ENCODE measurements at regions not wholly inside any gene's neighbourhood (a gene's known extent, or its start where the extent isn't known, plus 50 kb on each side); places are given as distances from the start of the nearest gene placed in this dataset.

DNA sequence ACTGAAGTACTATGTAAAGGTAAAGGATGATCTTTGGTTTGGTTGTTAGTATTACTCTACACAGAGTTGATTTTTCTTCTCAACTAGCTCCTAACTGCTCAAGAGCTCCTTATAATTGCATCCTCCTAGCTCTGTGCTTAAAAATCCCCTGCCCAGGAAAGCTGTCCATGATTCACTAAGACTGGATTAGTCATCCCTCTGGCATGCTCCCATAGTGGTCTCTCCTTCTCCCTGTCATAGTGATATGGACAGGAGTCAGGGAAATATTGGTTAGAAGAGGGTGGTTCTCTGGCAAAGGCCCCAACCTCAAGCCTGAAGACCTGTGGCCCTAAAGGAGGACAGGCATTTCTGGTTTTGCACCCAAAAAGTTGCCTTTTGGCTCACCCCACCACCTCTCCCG is 242.3 kb upstream of the KCNIP4 start:
- ChIA-PET SMC1A (ENCODE audit: uncharacterized antibody, unreplicated experiment) (no interaction called here), CTCF (no interaction called here), RAD21 (ENCODE audit: unreplicated experiment) (no interaction called here), POLR2A (no interaction called here)
- ATAC-seq (no peak), FAIRE-seq (no peak), DNase-seq (ENCODE audit: low read depth, low spot score) (no peak)
- H4K20me1 ChIP-seq (ENCODE audit: control insufficient read depth, insufficient read depth), result no peaks in the 10 kb centered on the region
- H3K36me3 ChIP-seq (ENCODE audit: control insufficient read depth in 2 of 2, insufficient read depth in 2 of 2, low read length in 1 of 2), result no peaks in the 10 kb centered on the region
- no peak overlapping the region for H3K9ac ChIP-seq (ENCODE audit: control insufficient read depth, insufficient read depth, low read length)
- no TSS peak for BruUV-seq (replicated peaks)
- intact Hi-C loops (cut with micrococcal nuclease; ENCODE audit: unreplicated experiment), result no loop called here
- H3K27ac ChIP-seq (ENCODE audit: control insufficient read depth, insufficient read depth), result no peak overlapping the region
- H3K27me3 ChIP-seq (replicated peaks in 1 of 2; ENCODE audit: control insufficient read depth in 2 of 2, insufficient read depth in 2 of 2, low read length in 1 of 2), result no peaks in the 10 kb centered on the region
- H3K79me2 ChIP-seq (ENCODE audit: control insufficient read depth, insufficient read depth, low read length), result no peaks in the 10 kb centered on the region
- H3K4me1 ChIP-seq (ENCODE audit: control insufficient read depth, insufficient read depth, low read length), result no peaks in the 10 kb centered on the region
- H3K4me2 ChIP-seq (ENCODE audit: control insufficient read depth, insufficient read depth), result no peak overlapping the region
- in situ Hi-C loops (cut with MboI), result no loop called here
- TF ChIP-seq CBFB (IDR thresholded peaks at IDR 0.05; ENCODE audit: low read depth) (no peak), NFYB (IDR thresholded peaks at IDR 0.05; ENCODE audit: insufficient read depth, low read depth, low read length) (no peak), NRF1 (conservative IDR thresholded peaks at IDR 0.05; ENCODE audit: low read depth, low read length) (no peak), HDAC6 (IDR thresholded peaks at IDR 0.05; ENCODE audit: unreplicated experiment) (no peak), MTA3 (IDR thresholded peaks at IDR 0.05; ENCODE audit: borderline replicate concordance, low read length) (no peak), CREM (IDR thresholded peaks at IDR 0.05; ENCODE audit: low read depth) (no peak), CBX5 (IDR thresholded peaks at IDR 0.05; ENCODE audit: low read depth) (no peak), SIN3A (IDR thresholded peaks at IDR 0.05; ENCODE audit: low read depth, low read length) (no peak)
- TF ChIP-seq, protein P1, sequence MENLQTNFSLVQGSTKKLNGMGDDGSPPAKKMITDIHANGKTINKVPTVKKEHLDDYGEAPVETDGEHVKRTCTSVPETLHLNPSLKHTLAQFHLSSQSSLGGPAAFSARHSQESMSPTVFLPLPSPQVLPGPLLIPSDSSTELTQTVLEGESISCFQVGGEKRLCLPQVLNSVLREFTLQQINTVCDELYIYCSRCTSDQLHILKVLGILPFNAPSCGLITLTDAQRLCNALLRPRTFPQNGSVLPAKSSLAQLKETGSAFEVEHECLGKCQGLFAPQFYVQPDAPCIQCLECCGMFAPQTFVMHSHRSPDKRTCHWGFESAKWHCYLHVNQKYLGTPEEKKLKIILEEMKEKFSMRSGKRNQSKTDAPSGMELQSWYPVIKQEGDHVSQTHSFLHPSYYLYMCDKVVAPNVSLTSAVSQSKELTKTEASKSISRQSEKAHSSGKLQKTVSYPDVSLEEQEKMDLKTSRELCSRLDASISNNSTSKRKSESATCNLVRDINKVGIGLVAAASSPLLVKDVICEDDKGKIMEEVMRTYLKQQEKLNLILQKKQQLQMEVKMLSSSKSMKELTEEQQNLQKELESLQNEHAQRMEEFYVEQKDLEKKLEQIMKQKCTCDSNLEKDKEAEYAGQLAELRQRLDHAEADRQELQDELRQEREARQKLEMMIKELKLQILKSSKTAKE (IDR thresholded peaks at IDR 0.05; ENCODE audit: low read depth, poor library complexity, severe bottlenecking), result no peak
- TF ChIP-seq, protein P2, sequence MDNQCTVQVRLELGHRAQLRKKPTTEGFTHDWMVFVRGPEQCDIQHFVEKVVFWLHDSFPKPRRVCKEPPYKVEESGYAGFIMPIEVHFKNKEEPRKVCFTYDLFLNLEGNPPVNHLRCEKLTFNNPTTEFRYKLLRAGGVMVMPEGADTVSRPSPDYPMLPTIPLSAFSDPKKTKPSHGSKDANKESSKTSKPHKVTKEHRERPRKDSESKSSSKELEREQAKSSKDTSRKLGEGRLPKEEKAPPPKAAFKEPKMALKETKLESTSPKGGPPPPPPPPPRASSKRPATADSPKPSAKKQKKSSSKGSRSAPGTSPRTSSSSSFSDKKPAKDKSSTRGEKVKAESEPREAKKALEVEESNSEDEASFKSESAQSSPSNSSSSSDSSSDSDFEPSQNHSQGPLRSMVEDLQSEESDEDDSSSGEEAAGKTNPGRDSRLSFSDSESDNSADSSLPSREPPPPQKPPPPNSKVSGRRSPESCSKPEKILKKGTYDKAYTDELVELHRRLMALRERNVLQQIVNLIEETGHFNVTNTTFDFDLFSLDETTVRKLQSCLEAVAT (IDR thresholded peaks at IDR 0.05), result no peak
- TF ChIP-seq, protein P3, sequence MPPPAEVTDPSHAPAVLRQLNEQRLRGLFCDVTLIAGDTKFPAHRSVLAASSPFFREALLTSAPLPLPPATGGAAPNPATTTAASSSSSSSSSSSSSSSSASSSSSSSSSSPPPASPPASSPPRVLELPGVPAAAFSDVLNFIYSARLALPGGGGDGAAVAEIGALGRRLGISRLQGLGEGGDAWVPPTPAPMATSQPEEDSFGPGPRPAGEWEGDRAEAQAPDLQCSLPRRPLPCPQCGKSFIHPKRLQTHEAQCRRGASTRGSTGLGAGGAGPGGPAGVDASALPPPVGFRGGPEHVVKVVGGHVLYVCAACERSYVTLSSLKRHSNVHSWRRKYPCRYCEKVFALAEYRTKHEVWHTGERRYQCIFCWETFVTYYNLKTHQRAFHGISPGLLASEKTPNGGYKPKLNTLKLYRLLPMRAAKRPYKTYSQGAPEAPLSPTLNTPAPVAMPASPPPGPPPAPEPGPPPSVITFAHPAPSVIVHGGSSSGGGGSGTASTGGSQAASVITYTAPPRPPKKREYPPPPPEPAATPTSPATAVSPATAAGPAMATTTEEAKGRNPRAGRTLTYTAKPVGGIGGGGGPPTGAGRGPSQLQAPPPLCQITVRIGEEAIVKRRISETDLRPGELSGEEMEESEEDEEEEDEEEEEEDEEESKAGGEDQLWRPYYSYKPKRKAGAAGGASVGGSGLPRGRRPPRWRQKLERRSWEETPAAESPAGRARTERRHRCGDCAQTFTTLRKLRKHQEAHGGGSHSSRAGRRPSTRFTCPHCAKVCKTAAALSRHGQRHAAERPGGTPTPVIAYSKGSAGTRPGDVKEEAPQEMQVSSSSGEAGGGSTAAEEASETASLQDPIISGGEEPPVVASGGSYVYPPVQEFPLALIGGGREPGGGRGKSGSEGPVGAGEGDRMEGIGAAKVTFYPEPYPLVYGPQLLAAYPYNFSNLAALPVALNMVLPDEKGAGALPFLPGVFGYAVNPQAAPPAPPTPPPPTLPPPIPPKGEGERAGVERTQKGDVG (CRISPR knock-in tag; IDR thresholded peaks at IDR 0.05), result no peak
- TF ChIP-seq, protein P4, sequence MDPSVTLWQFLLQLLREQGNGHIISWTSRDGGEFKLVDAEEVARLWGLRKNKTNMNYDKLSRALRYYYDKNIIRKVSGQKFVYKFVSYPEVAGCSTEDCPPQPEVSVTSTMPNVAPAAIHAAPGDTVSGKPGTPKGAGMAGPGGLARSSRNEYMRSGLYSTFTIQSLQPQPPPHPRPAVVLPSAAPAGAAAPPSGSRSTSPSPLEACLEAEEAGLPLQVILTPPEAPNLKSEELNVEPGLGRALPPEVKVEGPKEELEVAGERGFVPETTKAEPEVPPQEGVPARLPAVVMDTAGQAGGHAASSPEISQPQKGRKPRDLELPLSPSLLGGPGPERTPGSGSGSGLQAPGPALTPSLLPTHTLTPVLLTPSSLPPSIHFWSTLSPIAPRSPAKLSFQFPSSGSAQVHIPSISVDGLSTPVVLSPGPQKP (IDR thresholded peaks at IDR 0.05; ENCODE audit: low read depth, low read length), result no peak
- TF ChIP-seq, protein P5, sequence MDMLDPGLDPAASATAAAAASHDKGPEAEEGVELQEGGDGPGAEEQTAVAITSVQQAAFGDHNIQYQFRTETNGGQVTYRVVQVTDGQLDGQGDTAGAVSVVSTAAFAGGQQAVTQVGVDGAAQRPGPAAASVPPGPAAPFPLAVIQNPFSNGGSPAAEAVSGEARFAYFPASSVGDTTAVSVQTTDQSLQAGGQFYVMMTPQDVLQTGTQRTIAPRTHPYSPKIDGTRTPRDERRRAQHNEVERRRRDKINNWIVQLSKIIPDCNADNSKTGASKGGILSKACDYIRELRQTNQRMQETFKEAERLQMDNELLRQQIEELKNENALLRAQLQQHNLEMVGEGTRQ (IDR thresholded peaks at IDR 0.05; ENCODE audit: borderline replicate concordance, low read depth, low read length), result no peak
- no peaks in the 10 kb centered on the region for H3K9me3 ChIP-seq (replicated peaks; ENCODE audit: control insufficient read depth, insufficient read depth, low read length)
- H2AFZ ChIP-seq (ENCODE audit: control insufficient read depth, low read depth, low read length), result no peak overlapping the region
- WGBS (ENCODE audit: insufficient coverage, insufficient replicate concordance, low lambda C conversion rate, missing lambda C conversion rate), result 0% methylated on average over 1 of the region's 1 CpG
- H3K4me3 ChIP-seq, result no peak overlapping the region
